Gastroesophageal sphincter (tissue), 4 donors: ENCODE measurements at regions not wholly inside any gene's neighbourhood (a gene's known extent, or its start where the extent isn't known, plus 50 kb on each side); places are given as distances from the start of the nearest gene placed in this dataset.

Experiments
- ATAC-seq: fragments of 150-250 bp; one replicate; pipeline ENCODE4 v1.9.1; 2016; ENCODE audit warnings: mild to moderate bottlenecking, moderate library complexity
- H3K27ac ChIP-seq, 4 donors: fragments of 200-600 bp; sonication (generic) in 3 of 4; 1 replicate in 3 of 4; 2 replicates in 1 of 4; pipeline ENCODE4 v1.5.1; 2016 to 2019
- H3K27me3 ChIP-seq: fragments of 200-600 bp; sonication (generic); one replicate; pipeline ENCODE4 v1.5.1; 2019
- H3K36me3 ChIP-seq, 2 donors: fragments of 200-600 bp; sonication (generic); one replicate each; pipeline ENCODE4 v1.5.1; 2019; ENCODE audit warnings: control low read depth in 1 of 2
- H3K4me1 ChIP-seq, 3 donors: fragments of 200-600 bp; sonication (generic); 1 replicate in 2 of 3; 2 replicates in 1 of 3; pipeline ENCODE4 v1.5.1; 2016 to 2019; ENCODE audit warnings: control low read depth in 2 of 3
- H3K4me3 ChIP-seq, 2 donors: fragments of 200-600 bp; sonication (generic); one replicate each; pipeline ENCODE4 v1.5.1; 2019; ENCODE audit warnings: mild to moderate bottlenecking in 1 of 2, moderate library complexity in 1 of 2
- H3K9me3 ChIP-seq, 3 donors: fragments of 200-600 bp; sonication (generic); one replicate each; pipeline ENCODE4 v1.5.1; 2017 to 2019; ENCODE audit warnings: control low read depth in 2 of 3
- CTCF ChIP-seq, 4 experiments: fragments of 200-600 bp in 2 of 4; fragments of 450-650 bp in 2 of 4; sonication (generic) in 1 of 4; IDR thresholded peaks; one replicate each; pipeline ENCODE4 v1.5.1; 2017 to 2019; ENCODE audit warnings: antibody characterized with exemption in 4 of 4, mild to moderate bottlenecking in 2 of 4, moderate library complexity in 2 of 4
- EP300 ChIP-seq: sonication (generic); formaldehyde crosslinking; IDR thresholded peaks from one replicate; pipeline ENCODE4 v1.6.1; 2017; ENCODE audit warnings: antibody characterized with exemption, mild to moderate bottlenecking
- POLR2A ChIP-seq, 2 donors: fragments of 450-650 bp; IDR thresholded peaks; one replicate each; pipeline ENCODE4 v1.6.1; 2017; ENCODE audit warnings: antibody characterized with exemption in 2 of 2, mild to moderate bottlenecking in 2 of 2, moderate library complexity in 1 of 2
- POLR2AphosphoS5 ChIP-seq: sonication (generic); formaldehyde crosslinking; IDR thresholded peaks from one replicate; pipeline ENCODE4 v1.6.1; 2017; ENCODE audit warnings: antibody characterized with exemption
- WGBS, 2 donors: methylation state at CpG; one replicate each; pipeline ENCODE4 v1.1.5; 2018; ENCODE audit warnings: low coverage in 1 of 2; 5-methylcytosine and 5-hydroxymethylcytosine counted together

GRCh38 chr6:9784786-9785185 lies 630.1 kb downstream of the TFAP2A start:
- H3K27ac ChIP-seq, result no peak overlapping the region
- H3K4me1 ChIP-seq, result no peaks in the 10 kb centered on the region
- H3K4me3 ChIP-seq, result no peak overlapping the region
- peaks cover 8% of the 10 kb centered on the region for H3K27me3 ChIP-seq
- TF ChIP-seq POLR2A (IDR thresholded peaks at IDR 0.05) (no peak), EP300 (no peak), POLR2AphosphoS5 (no peak), CTCF (IDR thresholded peaks at IDR 0.05) (no peak)
- ATAC-seq, result no peak
- H3K36me3 ChIP-seq, result no peaks in the 10 kb centered on the region
- no peaks in the 10 kb centered on the region for H3K9me3 ChIP-seq
- 55% methylated on average over 3 of the region's 3 CpGs for WGBS, 2 donors

- H3K36me3 ChIP-seq, result no peaks in the 10 kb centered on the region
- H3K27ac ChIP-seq, result no peak overlapping the region
- peaks cover under 1% of the 10 kb centered on the region for H3K27me3 ChIP-seq
- ATAC-seq, result no peak
- no peaks in the 10 kb centered on the region for H3K9me3 ChIP-seq
- no peak overlapping the region for H3K4me3 ChIP-seq
- TF ChIP-seq POLR2A (IDR thresholded peaks at IDR 0.05) (no peak), POLR2AphosphoS5 (no peak), EP300 (no peak), CTCF (IDR thresholded peaks at IDR 0.05) (no peak)
- WGBS, 2 donors, result 18 to 23% methylated on average over 6 of the region's 6 CpGs
- no peaks in the 10 kb centered on the region for H3K4me1 ChIP-seq
Observed at GRCh38 chr6:9783567-9783966, 631.3 kb downstream of the TFAP2A start.

GRCh38 chr6:9766240-9766915 lies 648.5 kb downstream of the TFAP2A start:
- Histone ChIP-seq H3K27me3 (no peaks in the 10 kb centered on the region), H3K9me3 (no peaks in the 10 kb centered on the region), H3K36me3 (no peaks in the 10 kb centered on the region), H3K4me1 (no peaks in the 10 kb centered on the region), H3K4me3 (no peak overlapping the region), H3K27ac (no peak overlapping the region)
- 66 to 70% methylated on average over 2 to 6 of the region's 6 CpGs for WGBS, 2 donors
- no peak for TF ChIP-seq EP300
- no peak for TF ChIP-seq POLR2A (IDR thresholded peaks at IDR 0.05)
- no peak for TF ChIP-seq CTCF (IDR thresholded peaks at IDR 0.05)
- TF ChIP-seq POLR2AphosphoS5, result no peak
- no peak for ATAC-seq

GRCh38 chr6:9761220-9761619 lies 653.7 kb downstream of the TFAP2A start:
- Histone ChIP-seq H3K9me3 (no peaks in the 10 kb centered on the region), H3K27me3 (no peaks in the 10 kb centered on the region), H3K4me3 (no peak overlapping the region), H3K36me3 (no peaks in the 10 kb centered on the region), H3K27ac (no peak overlapping the region), H3K4me1 (no peaks in the 10 kb centered on the region)
- TF ChIP-seq EP300 (no peak), POLR2A (IDR thresholded peaks at IDR 0.05) (no peak), CTCF (IDR thresholded peaks at IDR 0.05) (no peak), POLR2AphosphoS5 (no peak)
- 17 to 66% methylated on average over 3 to 4 of the region's 4 CpGs for WGBS, 2 donors
- no peak for ATAC-seq

- Histone ChIP-seq H3K36me3 (no peaks in the 10 kb centered on the region), H3K27ac (no peak overlapping the region), H3K4me3 (no peak overlapping the region), H3K27me3 (no peaks in the 10 kb centered on the region), H3K4me1 (no peaks in the 10 kb centered on the region), H3K9me3 (no peaks in the 10 kb centered on the region)
- ATAC-seq, result no peak
- TF ChIP-seq POLR2AphosphoS5 (no peak), POLR2A (IDR thresholded peaks at IDR 0.05) (no peak), EP300 (no peak), CTCF (IDR thresholded peaks at IDR 0.05) (no peak)
- 82 to 90% methylated on average over 4 to 5 of the region's 5 CpGs for WGBS, 2 donors
Observed at GRCh38 chr6:9754515-9754914, 660.4 kb downstream of the TFAP2A start.
